Activated gamma-delta T cell treated with Interleukin-2 at 50 U/mL for 16 hours (primary cell): ENCODE measurements at regions not wholly inside any gene's neighbourhood (a gene's known extent, or its start where the extent isn't known, plus 50 kb on each side); places are given as distances from the start of the nearest gene placed in this dataset.
"Not testable (repeated sequence)": the region's sequence is repeated elsewhere in the genome, so short reads cannot be mapped to it uniquely, and the experiment has no call there.

Experiments used
- DNase-seq: peaks from one replicate; pipeline ENCODE4 v3.0.0-alpha.2; 2020

GRCh38 chr18:77329651-77330050 lies 80.0 kb downstream of the GALR1 start:
- DNase-seq, result no peak

DNA sequence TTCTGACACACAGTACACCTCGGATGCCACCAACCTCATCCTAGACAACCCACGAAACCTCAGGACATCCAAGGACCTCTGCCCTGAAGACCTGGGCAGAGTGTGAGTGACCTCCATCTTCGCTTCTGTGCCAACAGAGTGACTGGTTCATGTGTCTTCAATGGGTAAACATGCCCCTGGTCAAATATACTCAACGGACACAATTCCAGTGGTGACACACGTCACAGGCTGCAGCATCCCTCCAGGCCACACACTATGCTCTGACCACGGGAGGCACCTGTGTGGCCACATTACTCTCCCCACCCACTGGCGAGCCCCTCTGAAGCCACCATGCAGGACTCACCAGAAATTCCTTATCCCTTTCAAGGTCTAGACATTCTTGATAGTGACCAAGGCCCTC lies 85.2 kb downstream of the GALR1 start:
- DNase-seq, result no peak

DNA sequence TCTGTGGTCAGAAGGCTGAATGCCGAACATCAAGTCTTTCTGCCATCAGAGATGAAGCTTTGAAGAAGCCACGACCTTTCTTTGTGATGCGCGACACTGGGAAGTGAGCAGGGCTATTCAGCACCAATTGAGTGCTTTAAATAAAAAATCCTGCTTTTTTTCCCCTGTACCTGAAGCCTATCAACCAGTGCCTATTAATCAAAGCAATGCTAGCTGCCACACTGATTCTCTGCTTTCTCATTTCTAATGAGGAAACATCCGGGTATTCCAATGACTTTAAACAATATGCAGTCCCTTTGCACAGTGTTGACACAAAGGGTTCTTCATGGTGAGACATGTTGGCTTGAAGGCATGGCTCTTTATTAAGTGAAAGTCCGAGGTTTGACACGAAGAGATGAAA lies 88.0 kb downstream of the GALR1 start:
- DNase-seq, result no peak

- DNase-seq, result no peak
Observed at GRCh38 chr18:77339093-77339492, 89.4 kb downstream of the GALR1 start.

- no peak for DNase-seq
Observed at GRCh38 chr18:77339623-77340022, 90.0 kb downstream of the GALR1 start.

GRCh38 chr18:77340815-77341214 lies 91.2 kb downstream of the GALR1 start:
- no peak for DNase-seq

DNA sequence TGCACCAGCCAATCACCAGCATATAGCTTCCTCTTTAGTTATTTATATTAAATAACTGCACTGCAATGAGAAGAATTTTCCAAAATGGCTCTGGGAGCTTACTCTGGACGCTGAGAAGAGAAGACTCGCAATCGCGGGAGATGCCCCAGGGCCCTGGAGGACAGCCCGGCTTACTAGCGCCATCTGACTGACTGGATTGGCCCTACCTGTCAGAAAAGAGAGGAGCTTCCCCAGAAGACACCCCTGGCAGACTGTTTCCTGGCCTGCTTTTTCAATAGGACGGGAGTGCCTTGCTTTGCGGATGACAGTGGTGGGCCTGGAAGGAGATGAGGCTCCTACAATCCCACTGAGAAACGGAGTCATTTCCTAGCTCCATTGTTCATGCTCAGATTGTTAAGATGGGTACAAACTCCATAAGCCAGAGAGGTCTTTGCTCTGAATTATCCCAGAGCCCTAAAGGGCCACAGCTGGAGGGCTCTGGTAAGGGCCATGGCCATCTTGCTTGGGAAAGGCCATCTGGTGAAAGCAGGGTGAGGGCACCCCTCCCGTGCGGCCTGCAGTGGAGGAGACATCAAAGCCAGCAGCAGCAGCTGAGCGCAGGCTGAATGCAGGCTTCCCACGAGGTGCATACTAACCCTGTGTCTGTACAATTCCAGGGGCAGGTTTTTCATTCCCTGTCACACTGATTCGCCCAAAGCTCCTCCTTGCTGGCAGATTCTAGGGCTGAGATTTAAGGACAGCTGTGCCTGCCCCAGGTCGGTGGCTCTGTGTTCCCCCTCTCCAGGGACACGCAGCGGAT lies 92.1 kb downstream of the GALR1 start:
- DNase-seq, result no peak

- DNase-seq, result no peak
Observed at GRCh38 chr18:77342736-77343135, 93.1 kb downstream of the GALR1 start.

GRCh38 chr18:77343846-77344510 lies 94.3 kb downstream of the GALR1 start:
- DNase-seq, result no peak

GRCh38 chr18:77344786-77345500 lies 95.3 kb downstream of the GALR1 start:
- DNase-seq, result no peak

- no peak for DNase-seq
Observed at GRCh38 chr18:77346208-77346810, 96.7 kb downstream of the GALR1 start.

GRCh38 chr18:77353349-77353748 lies 103.7 kb downstream of the GALR1 start:
- not testable (repeated sequence) for DNase-seq

DNA sequence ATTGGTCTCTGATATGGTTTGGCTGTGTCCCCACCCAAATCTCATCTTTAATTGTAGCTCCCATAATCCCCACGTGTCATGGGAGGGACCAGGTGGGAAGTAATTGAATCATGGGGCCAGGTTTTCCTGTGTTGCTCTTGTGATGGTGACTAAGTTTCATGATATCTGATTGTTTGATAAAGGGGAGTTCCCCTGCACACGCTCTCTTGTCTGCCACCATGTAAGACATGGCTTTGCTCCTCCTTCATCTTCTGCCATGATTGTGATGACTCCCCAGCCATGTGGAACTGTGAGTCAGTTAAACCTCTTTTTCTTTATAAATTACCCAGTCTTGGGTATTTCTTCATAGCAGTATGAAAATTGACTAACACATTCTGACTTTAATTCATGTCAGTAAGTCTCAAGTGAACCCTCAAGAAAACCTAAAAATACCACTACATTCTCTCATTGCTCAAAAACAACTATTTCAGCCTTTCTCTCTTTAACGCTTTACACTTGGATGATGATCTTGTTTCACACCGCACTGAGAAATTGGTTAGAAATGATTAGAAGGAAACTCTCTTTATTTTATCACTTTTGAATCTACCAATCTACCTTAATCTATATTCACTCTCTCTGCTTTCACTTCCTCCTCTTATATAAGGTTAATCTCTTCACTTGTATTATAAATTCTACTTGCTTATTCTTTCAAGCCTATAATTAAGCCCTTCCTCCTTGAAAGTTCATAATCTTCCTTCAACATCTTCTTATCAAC lies 110.1 kb downstream of the GALR1 start:
- DNase-seq, result no peak

DNA sequence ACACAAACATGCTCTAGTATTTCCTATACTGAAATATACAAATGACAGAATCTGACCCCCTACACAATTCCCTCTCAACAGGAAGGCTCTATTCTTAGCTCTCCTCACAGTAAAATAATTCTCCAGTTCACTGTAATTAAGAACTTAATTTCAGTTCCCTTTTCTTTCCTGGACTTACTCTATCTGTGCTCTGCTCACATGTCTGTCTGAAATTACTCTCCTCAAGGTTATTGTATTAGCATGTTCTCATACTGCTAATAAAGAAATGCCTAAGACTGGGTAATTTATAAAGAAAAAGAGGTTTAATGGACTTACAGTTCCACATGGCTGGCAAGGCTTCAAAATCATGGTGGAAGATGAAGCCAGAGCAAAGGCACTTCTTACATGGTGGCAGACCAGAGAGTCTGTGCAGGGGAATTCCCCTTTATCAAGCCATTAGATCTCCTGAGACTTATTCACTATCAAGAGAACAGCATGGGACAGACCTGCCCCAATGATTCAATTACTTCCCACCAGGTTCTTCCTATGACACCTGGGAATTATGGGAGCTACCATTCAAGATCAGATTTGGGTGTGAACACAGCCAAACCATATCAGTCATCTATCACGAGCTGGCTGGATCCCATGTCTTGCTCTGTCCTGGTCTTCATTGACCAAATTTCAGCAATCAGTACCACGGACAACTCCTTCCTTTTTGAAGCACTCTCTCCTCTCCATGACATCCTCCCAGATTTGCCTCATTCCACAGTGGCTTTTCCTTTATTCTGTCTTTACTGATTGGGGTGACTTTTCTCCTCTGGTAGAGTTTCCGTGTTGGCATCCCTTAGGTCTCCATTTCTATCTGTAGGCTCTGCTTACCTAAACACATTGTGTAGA lies 110.9 kb downstream of the GALR1 start:
- DNase-seq, result no peak

DNA sequence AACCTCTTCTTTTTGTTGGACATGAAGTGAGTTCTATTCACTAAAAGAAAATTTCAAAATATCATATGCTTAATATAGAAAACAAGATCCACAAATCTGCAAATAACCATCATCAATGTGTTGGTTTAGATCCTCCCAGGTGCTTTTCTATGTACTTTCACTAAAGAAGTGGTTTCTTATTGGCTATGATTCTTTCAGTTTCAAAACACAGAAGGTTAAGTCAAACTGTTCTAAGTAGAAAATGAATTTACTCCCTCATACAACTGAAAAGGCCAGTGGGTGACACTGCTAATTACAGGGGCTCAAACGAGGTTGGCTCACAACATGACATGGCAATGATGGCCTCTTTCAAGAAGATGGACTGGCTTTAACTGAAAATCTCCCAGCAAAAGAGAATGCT lies 111.7 kb downstream of the GALR1 start:
- DNase-seq, result no peak

DNA sequence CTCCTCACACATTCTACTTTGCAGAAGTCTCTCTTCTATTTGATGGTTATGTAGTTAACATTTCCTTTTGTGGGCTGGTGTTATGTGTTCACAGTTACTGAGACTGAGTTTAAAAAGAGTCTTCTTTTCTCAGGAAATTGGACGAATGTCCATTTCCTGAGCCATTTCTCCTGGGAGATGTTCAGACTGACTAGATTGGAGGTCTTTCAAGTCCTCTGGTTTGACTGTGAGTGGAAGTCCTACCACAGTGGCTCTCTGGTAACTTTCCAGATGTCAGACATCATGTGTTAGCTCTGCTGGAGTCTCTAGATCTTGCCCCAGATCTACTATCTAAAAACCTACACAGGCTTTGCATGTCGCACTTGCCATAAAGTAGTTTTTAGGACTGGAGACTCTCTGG lies 116.0 kb downstream of the GALR1 start:
- DNase-seq, result no peak

DNA sequence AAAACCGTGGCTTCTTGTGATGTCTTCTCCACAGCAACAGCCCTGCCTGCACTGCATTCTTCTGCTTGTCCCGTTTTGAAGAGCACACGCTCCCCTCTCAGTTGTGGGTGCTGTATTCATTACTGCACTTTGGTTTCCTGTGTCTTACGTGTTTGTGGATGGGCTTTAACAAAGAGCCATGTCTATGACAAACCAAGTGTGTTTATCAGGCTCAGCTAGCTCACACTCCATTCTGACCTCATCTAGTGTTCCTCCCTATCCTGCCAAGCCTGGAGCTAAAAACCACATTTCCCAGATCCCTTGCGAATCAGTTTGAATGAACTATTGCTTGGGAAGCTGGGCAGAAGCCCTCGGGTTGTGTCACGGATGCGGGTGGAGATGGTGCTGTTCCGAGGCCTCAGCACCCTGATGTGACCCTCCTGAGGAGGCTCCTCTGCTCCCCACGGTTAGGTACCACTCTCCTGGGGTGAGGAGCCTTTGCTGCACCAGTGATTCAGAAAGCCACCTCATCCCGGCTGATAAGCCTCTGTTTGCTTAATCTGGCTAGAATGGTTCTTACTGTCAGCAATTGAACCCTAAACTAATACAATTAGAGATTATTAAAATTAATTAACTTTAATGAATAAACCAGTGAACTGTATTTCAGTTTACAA lies 116.5 kb downstream of the GALR1 start:
- no peak for DNase-seq

DNA sequence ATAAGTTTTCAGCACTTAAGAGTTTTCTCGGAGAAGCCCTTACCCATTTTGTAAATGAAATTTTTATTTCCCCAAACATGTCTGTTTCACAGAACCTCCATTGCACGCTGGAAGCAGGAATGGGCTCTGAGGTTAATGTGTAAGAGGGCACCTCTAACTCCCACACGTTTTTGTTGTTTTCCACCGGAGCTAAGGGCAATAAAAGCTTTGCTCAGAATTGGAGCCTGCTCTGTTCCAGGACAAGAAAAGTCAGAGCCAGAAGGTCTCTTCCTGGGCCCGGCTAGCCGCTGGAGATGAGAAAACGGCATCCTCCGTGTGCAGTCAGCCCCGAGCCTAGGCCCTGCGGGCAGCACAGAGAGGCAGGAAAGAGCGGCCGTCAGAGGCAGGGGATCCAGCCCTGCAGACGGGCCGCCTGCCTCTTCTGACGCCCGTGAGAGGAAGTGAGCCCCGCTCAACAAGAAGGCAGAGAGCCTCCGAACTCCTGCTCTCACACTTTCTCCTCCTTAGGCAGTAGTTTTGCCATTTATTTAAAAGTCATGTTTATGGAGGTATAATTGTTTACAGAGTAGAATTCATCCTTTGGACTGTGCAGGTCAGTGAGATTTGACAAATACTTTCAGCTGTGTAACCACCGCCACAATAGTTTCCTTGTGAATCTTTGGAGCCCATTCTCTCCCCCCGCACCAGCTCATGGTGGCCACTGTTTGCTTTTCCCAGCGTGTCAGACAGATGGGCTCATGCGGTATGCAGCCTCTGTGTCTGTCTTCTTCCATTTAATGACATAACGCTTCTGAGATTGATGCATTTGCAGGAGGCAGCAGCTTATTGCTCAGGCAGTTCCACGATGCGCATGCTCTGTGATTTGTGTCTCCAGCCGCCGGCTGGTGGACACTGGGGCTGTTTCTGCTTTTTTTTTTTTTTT lies 117.3 kb downstream of the GALR1 start:
- DNase-seq, result no peak

DNA sequence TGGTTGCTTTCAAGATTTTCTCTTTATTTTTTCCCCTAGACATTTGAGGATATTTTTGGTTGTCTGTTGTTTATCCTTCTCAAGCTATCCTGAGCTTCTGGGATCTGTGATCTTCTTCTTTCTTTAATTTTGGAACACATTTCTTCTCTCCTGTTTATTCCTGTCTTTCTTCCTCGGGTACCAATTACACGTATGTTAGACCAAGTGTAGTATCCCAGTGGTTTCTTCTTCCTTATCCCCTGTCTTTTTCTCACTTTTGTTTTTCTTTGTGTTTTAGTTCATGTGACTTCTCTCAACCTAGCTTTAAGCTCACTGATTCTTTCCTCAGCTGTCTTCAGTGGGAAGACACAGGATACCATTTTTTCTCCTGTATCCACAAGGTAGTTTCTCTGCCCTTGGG lies 120.0 kb downstream of the GALR1 start:
- DNase-seq, result no peak
